Activated CD4-positive, alpha-beta memory T cell treated with anti-CD3 and anti-CD28 coated beads, Interleukin-2, amount 10 ng/mL, durations not matched to agents 7 days and 5 days (primary cell): ENCODE measurements at regions not wholly inside any gene's neighbourhood (a gene's known extent, or its start where the extent isn't known, plus 50 kb on each side); places are given as distances from the start of the nearest gene placed in this dataset.
A peak's percentile ranks its signal among the peaks of the same experiment; 100 is the strongest.

ENCODE experiments used
- CTCF ChIA-PET: fragments of 350-600 bp; sonication (Branson Sonifier 250); formaldehyde crosslinking; loops from one replicate; lab custom pipeline; 2021; ENCODE audit warnings: antibody characterized with exemption, inconsistent platforms; lab: Charles Lee
- POLR2A ChIA-PET: fragments of 350-600 bp; sonication (Branson Sonifier 250); formaldehyde crosslinking; loops from one replicate; lab custom pipeline; 2021; ENCODE audit warnings: antibody characterized with exemption; lab: Charles Lee
- DNase-seq: peaks from one replicate; pipeline ENCODE4 v3.0.0-alpha.2; 2020
- H3K27ac Mint-ChIP-seq: one replicate; pipeline ENCODE4 v1.8.0; 2021; ENCODE audit warnings: mild to moderate bottlenecking, mixed read lengths
- H3K27me3 Mint-ChIP-seq: one replicate; pipeline ENCODE4 v1.8.0; 2021; ENCODE audit warnings: mixed read lengths
- H3K36me3 Mint-ChIP-seq: one replicate; pipeline ENCODE4 v1.8.0; 2021; ENCODE audit warnings: low read depth, mixed read lengths
- H3K4me1 Mint-ChIP-seq: one replicate; pipeline ENCODE4 v1.8.0; 2021; ENCODE audit warnings: mixed read lengths
- H3K4me3 Mint-ChIP-seq: one replicate; pipeline ENCODE4 v1.8.0; 2021; ENCODE audit warnings: mild to moderate bottlenecking, mixed read lengths
- H3K9me3 Mint-ChIP-seq: one replicate; pipeline ENCODE4 v1.8.0; 2021; ENCODE audit warnings: mixed read lengths

DNA sequence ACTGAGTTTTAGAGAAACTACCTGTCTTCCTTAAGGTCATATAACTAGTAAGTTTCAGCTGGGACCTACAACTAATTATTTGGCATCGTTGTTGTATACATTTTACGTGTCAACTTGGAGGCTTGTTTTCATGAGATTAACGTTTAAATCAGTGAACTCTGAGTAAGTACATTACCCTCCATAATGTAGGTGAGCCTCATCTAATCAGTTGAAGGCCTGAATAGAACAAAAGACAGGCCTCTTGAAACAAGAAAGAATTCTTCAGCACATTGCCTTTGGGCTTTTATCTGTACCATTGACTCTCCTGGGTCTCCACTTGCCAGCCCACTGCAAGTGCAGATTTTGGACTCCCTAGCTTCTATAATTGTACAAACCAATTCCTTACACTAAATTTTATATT is 364.6 kb downstream of the ADGRL2 start:
- Mint-ChIP-seq H3K36me3 (no peaks in the 10 kb centered on the region), H3K9me3 (no peaks in the 10 kb centered on the region), H3K27me3 (no peaks in the 10 kb centered on the region), H3K27ac (no peak overlapping the region), H3K4me1 (no peaks in the 10 kb centered on the region), H3K4me3 (no peak overlapping the region)
- DNase-seq: no peak
- ChIA-PET POLR2A (no interaction called here), CTCF (no interaction called here)

DNA sequence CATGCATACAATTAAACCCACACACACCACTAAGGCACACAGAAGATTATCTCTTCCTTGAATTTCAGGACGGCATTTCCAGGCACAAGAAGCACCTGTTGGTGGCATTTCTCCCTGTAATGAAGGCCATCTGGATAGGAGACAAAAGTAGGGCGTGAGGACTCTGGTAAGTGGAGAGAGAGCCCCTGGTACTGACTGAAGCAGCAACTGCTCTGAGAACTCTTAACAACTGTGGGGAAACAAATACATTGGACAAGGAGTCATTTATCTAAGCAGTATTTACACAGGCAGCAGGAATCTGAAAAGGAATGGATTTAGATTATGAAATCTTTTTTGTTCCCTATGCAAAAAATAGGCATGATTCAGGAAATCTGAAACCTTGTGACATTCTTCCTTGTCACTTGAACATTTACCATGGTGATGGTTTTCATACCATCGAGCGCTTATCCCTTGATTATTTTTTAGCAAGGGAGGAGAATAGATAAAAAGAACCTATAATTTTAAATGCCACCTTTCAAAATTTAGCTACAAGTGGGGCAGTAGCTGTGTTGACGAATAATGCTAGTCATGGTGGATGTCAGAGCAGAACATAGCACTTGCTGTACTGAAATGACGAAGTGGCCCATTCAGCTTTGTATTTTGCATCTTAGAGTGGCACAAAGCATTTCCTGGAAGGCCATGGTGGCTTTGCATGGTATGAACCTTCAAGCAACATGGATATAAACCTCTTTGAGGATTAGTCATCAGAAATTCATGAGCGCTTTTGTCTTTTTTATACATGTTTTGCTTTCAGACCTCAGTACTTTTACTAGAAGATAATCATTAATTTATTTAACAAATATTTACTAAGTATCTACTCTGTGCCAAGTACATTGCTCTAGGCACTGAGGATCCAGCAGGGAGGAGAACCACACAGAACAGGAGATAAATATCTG is 362.0 kb downstream of the ADGRL2 start:
- no peak for DNase-seq
- Mint-ChIP-seq H3K36me3 (no peaks in the 10 kb centered on the region), H3K4me1 (no peaks in the 10 kb centered on the region), H3K27ac (no peak overlapping the region), H3K4me3 (no peak overlapping the region), H3K27me3 (no peaks in the 10 kb centered on the region), H3K9me3 (no peaks in the 10 kb centered on the region)
- ChIA-PET POLR2A (no interaction called here), CTCF (no interaction called here)

DNA sequence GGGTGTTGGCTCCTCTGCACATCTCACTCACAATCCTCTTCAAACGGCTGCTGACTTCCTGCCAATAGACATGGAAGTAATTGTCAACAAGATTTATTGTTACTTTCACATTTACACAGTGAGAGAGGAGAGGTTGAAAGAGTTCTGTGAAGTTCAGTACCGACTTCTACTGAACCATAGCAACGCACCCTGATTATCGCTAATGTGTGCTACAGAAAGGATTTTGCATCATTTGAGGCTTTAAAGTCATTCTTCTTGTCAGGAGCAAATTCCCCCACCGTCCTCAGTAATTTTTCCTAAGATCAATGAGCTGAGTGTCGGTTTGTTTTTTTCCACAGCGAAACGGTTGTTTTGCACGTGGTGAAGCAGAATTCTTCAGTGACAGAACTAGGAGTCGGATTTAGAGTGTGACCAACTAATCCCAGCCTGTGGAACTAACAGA is 361.0 kb downstream of the ADGRL2 start:
- Mint-ChIP-seq H3K4me3 (peak overlapping the region; percentile 21), H3K27ac (no peak overlapping the region), H3K36me3 (no peaks in the 10 kb centered on the region), H3K27me3 (no peaks in the 10 kb centered on the region), H3K9me3 (no peaks in the 10 kb centered on the region), H3K4me1 (no peaks in the 10 kb centered on the region)
- ChIA-PET CTCF (no interaction called here), POLR2A (no interaction called here)
- no peak for DNase-seq

DNA sequence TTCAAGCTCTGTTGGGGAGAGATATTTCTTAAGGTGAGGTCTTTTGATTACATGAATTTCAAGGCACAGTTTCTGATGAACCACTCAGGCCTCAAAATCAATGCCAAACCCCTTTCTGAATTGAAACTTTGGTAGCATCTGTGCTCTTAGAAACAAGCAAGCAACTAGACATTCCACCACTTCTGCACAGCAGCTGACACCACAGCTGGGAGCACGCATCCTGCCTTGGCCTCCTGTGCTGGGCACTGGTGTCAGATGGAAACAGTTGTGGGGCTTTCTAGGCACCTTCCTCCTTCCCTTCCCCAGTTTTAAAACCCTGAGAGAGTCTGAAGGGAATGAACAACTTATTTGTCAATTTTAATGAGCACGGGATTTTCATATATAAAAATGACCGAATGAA is 360.2 kb downstream of the ADGRL2 start:
- peaks cover under 1% of the 10 kb centered on the region for H3K9me3 Mint-ChIP-seq
- ChIA-PET CTCF (no interaction called here), POLR2A (no interaction called here)
- H3K36me3 Mint-ChIP-seq: no peaks in the 10 kb centered on the region
- no peak for DNase-seq
- no peaks in the 10 kb centered on the region for H3K4me1 Mint-ChIP-seq
- H3K4me3 Mint-ChIP-seq: no peak overlapping the region
- H3K27me3 Mint-ChIP-seq: no peaks in the 10 kb centered on the region
- no peak overlapping the region for H3K27ac Mint-ChIP-seq

DNA sequence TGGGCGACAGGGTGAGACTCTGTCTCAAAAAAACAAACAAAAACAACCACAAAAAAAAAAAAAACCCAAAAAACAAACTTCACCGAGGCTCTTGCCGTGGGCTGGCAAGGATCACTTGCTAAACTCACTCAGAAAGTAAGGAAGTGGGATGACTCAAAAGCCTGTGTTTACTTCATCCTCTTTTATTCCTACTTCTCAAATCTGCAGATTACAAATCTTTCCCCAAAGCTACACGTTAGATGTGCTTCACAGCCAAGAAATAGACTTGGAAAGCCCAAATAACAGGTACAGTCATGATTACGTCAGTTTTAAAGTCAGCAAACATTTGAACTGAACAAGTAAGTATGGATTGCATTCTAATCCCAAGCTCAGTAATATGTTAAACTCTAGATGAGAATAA is 359.3 kb downstream of the ADGRL2 start:
- Mint-ChIP-seq H3K27me3 (no peaks in the 10 kb centered on the region), H3K36me3 (no peaks in the 10 kb centered on the region), H3K4me3 (no peak overlapping the region), H3K9me3 (peaks cover 2% of the 10 kb centered on the region), H3K27ac (no peak overlapping the region), H3K4me1 (no peaks in the 10 kb centered on the region)
- ChIA-PET CTCF (no interaction called here), POLR2A (no interaction called here)
- DNase-seq: no peak

DNA sequence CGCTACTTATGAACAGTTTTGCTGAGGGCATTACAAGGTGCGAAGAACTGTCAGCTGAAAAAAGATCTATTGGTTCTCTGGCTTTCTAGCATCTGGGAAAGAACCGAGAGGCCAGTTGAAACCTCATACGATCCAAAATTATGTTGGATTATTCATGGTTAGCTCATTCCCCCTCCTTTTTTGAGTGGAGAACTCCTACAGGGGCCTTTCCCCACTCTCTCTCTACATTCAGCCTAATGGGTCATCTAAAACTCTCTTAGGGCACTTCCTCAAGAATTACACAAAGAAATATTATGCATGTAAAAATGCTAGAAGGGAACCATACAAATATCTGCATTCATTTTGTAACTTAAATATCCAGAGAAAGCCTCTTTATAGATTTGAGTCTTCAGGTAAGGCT is 358.2 kb downstream of the ADGRL2 start:
- ChIA-PET CTCF (no interaction called here), POLR2A (no interaction called here)
- Mint-ChIP-seq H3K9me3 (peaks cover 2% of the 10 kb centered on the region), H3K4me3 (no peak overlapping the region), H3K27me3 (no peaks in the 10 kb centered on the region), H3K27ac (no peak overlapping the region), H3K36me3 (no peaks in the 10 kb centered on the region), H3K4me1 (no peaks in the 10 kb centered on the region)
- no peak for DNase-seq

DNA sequence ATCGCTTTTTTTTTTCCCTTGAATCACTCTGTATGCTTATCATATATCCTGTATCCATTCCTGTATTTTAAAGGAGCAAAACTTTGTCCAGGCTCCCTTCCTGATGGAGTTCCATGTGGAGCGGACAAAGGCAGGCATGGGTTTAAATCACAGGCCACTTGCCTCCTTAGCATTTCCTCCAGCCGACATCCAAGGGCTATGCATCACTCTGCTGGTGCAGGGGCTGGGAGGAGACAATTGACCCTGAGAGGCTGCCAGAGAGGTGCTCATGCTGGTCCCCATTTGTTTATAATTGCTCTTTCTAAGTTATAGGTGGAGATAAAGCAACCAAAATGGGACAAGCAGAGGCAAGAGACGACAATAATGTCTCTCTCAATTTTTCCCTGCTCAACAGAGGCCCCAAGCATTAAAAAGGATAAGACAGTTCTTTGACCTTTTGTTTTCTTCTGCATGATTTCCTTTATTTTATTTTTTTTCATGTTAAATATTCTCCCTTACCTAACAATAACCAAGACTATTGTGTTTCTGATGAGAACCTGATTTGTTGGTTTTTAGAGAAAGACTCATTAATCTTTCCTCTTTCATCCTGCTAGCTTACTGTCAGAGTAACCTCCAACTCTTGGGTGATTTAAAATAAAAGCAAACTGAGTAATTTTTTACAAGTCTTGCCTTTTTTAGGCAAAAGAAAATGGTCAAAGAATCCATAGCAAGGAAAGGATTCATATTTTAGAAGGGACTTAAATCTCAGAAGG is 353.7 kb downstream of the ADGRL2 start:
- Mint-ChIP-seq H3K27me3 (no peaks in the 10 kb centered on the region), H3K27ac (no peak overlapping the region), H3K4me3 (no peak overlapping the region), H3K4me1 (no peaks in the 10 kb centered on the region), H3K9me3 (peaks cover 2% of the 10 kb centered on the region), H3K36me3 (no peaks in the 10 kb centered on the region)
- ChIA-PET POLR2A (no interaction called here), CTCF (no interaction called here)
- no peak for DNase-seq

DNA sequence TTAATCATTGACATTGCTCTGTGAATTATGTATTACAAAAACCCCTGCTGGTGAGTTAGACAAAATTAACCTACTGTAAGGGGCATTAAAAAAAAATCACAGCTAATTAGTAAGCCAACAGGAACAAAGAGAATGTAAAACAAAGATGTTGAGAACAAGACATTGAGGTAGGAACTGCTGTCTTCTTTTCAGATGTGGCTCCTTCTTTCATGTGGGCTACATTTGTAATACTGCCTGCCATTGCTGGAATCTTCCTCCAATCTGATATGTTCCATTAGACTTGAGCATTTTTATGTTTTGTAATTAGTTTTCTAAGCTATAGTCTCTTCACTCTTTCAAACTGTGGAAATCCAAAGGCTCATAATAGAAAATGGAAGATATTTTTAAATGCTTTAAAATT is 353.0 kb downstream of the ADGRL2 start:
- H3K27me3 Mint-ChIP-seq: no peaks in the 10 kb centered on the region
- ChIA-PET CTCF (no interaction called here), POLR2A (no interaction called here)
- no peaks in the 10 kb centered on the region for H3K4me1 Mint-ChIP-seq
- no peak for DNase-seq
- H3K36me3 Mint-ChIP-seq: no peaks in the 10 kb centered on the region
- no peak overlapping the region for H3K4me3 Mint-ChIP-seq
- no peak overlapping the region for H3K27ac Mint-ChIP-seq
- H3K9me3 Mint-ChIP-seq: peaks cover 2% of the 10 kb centered on the region

DNA sequence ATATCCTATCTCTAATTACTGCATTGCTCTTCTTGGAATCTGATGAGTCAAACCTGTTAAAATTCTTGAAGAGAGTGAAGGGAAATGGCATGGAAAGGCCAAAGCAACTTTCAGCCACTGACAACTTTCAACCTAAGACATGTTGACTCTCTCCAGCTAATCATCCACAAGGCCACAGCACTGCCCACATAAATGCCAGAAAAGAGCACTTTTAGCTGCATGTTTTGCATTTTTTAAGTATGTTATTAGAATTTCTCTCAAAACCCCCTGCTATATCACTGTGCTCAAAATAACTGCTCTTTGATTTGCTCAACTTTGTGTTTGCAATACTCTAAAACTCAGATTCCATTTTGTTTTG is 352.5 kb downstream of the ADGRL2 start:
- POLR2A ChIA-PET: interaction anchor here (0.7 kb wide), 1 partner anchor 153 kb away, joined by 3 read pairs; no protein-coding TSS in a partner anchor
- CTCF ChIA-PET: no interaction called here
- Mint-ChIP-seq H3K27me3 (no peaks in the 10 kb centered on the region), H3K9me3 (peaks cover 2% of the 10 kb centered on the region), H3K4me3 (no peak overlapping the region), H3K4me1 (no peaks in the 10 kb centered on the region), H3K27ac (no peak overlapping the region), H3K36me3 (no peaks in the 10 kb centered on the region)
- no peak for DNase-seq

DNA sequence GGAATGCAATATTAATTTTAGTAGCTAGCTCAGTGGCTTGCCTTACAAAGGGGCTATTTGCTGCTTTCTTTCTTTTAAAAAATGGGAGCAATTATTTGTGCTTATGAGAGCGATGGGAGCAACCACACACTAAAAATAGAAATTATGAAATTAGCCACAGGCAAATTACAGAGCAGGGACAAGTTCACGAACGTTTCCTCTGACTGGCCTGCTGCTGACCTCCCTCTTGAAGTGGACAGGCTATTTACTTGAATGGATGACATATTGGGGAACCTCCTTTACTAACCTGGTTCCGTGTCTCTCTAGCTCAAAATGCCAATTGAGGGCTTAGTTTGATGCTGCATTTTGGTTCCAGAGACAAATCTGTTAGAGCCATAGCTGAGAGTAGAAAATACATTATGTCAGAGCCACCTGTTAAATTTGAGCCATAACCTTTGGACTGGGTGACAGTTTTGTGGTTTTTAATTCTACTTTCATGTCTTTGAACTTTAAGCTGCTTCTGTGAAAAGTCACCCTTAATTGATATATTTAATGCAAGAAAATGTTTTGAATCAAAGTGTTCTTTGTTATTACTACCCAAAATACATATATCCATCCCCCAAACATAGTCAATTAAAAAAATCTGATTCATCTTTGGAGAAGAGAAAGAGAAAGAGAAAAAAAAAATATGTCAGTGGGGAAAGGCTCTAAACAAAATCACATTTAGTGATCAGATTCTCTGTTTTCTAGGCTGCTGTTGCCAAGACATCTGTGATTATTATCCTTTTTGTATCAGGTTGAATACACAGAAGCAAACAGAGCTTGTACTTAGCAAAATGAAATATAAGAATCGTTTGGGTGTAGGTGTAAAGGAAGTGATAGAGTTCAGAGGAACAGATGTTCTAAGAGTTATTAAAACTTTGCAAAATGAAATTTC is 351.9 kb downstream of the ADGRL2 start:
- CTCF ChIA-PET: no interaction called here
- Mint-ChIP-seq H3K4me1 (no peaks in the 10 kb centered on the region), H3K27ac (no peak overlapping the region), H3K27me3 (no peaks in the 10 kb centered on the region), H3K36me3 (no peaks in the 10 kb centered on the region), H3K4me3 (no peak overlapping the region), H3K9me3 (peaks cover 2% of the 10 kb centered on the region)
- POLR2A ChIA-PET: interaction anchor here (0.7 kb wide), 1 partner anchor 154 kb away, joined by 3 read pairs; no protein-coding TSS in a partner anchor
- no peak for DNase-seq

DNA sequence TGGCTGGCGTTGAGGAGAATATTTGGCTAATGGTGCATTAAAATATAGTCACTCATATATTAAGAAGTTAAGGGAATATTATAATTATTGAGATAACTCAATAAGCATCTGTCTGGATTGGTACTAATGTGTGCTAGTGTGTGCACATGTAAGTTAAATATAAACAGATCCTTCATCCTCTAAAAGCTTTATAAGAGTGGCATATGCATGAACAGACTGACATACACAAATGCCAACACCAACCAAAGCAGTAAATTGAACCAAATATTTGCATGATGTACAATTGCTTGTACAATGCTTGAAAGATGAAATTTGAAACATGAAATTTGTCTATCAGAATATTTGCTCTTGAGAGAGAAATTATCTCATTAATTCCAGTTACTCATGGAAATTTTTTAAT is 344.9 kb downstream of the ADGRL2 start:
- Mint-ChIP-seq H3K27ac (no peak overlapping the region), H3K9me3 (peaks cover 4% of the 10 kb centered on the region), H3K27me3 (no peaks in the 10 kb centered on the region), H3K4me3 (no peak overlapping the region), H3K36me3 (no peaks in the 10 kb centered on the region), H3K4me1 (no peaks in the 10 kb centered on the region)
- ChIA-PET POLR2A (no interaction called here), CTCF (no interaction called here)
- DNase-seq: no peak

DNA sequence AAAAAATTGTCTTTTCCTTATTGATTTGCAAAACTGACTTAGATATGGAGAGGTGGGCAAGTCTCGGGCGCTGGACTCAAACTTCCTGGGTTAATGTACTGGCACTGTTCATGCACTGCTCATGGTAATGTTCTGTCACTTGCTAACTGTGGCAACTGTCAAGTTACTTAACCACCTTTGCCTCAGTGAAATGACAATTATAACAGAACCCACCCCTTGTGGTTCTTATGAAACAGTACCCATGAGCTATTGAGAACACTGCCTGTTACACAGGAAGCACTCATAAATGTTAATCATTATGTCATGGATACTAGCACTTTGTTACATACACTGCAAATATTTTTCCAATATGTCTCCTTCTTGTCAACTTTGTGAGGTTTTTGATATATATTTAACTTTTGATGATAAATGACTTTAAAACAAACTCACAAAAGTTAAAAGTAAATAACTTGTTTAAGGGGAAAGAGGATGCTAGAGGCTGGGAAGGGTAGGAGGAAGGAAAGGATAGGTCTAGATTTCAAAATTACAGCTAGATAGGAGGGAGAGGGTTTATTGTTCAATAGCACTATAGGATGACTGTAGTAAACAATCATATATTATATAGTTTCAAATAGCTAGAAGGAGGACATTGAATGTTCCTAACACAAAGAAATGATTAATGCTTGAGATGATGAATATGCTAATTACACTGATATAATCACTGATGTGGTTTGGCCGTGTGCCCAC is 342.5 kb downstream of the ADGRL2 start:
- no peaks in the 10 kb centered on the region for H3K36me3 Mint-ChIP-seq
- no peaks in the 10 kb centered on the region for H3K4me1 Mint-ChIP-seq
- no peak overlapping the region for H3K4me3 Mint-ChIP-seq
- ChIA-PET POLR2A (no interaction called here), CTCF (no interaction called here)
- DNase-seq: no peak
- no peak overlapping the region for H3K27ac Mint-ChIP-seq
- no peaks in the 10 kb centered on the region for H3K27me3 Mint-ChIP-seq
- H3K9me3 Mint-ChIP-seq: peaks cover 4% of the 10 kb centered on the region
